HCT116 (cell line): ENCODE measurements at regions not wholly inside any gene's neighbourhood (a gene's known extent, or its start where the extent isn't known, plus 50 kb on each side); places are given as distances from the start of the nearest gene placed in this dataset.

ENCODE experiments used
- CTCF ChIP-seq, 3 experiments: fragments of 200-600 bp in 1 of 3; sonication (generic) in 1 of 3; IDR thresholded peaks in 2 of 3; conservative IDR thresholded peaks in 1 of 3; 2 replicates each; pipeline ENCODE4 v1.5.1; 2012 to 2017; ENCODE audit warnings: low read depth in 2 of 3, low read length in 2 of 3, antibody characterized with exemption in 1 of 3, borderline replicate concordance in 1 of 3, control low read depth in 1 of 3, mild to moderate bottlenecking in 1 of 3, mixed read lengths in 1 of 3, mixed run types in 1 of 3, moderate library complexity in 1 of 3; ENCODE audit not compliant: insufficient read depth in 1 of 3
- EZH2 ChIP-seq: fragments of 200-600 bp; sonication (generic); IDR thresholded peaks from 2 replicates; pipeline ENCODE4 v1.6.1; 2017; ENCODE audit warnings: antibody characterized with exemption, mixed run types
- EZH2phosphoT487 ChIP-seq: fragments of 200-600 bp; IDR thresholded peaks from 2 replicates; pipeline ENCODE4 v1.6.1; 2018; ENCODE audit warnings: antibody characterized with exemption, borderline replicate concordance
- POLR2A ChIP-seq: IDR thresholded peaks from 2 replicates; pipeline ENCODE4 v1.7.0; 2011; ENCODE audit warnings: borderline replicate concordance; ENCODE audit not compliant: insufficient read depth, insufficient read length; ENCODE audit errors: extremely low read depth
- POLR2AphosphoS5 ChIP-seq: IDR thresholded peaks from 2 replicates; pipeline ENCODE4 v1.6.1; 2011; ENCODE audit warnings: mild to moderate bottlenecking, low read depth, low read length, moderate library complexity
- RAD21 ChIP-seq: IDR thresholded peaks from 2 replicates; pipeline ENCODE4 v1.6.1; 2012; ENCODE audit warnings: low read depth, mild to moderate bottlenecking
- TCF7L2 ChIP-seq: IDR thresholded peaks from 2 replicates; pipeline ENCODE4 v1.7.0; 2011; ENCODE audit warnings: borderline replicate concordance, inconsistent platforms; ENCODE audit not compliant: insufficient read depth, insufficient read length; ENCODE audit errors: extremely low read depth
- ZNF274 ChIP-seq: fragments of 200-500 bp; sonication (Bioruptor generic); IDR thresholded peaks from 2 replicates; pipeline ENCODE4 v1.6.1; 2014; ENCODE audit warnings: mild to moderate bottlenecking, low read depth, low read length, inconsistent platforms

GRCh38 chr4:3613967-3614730 lies 81.9 kb upstream of the LRPAP1 start:
- TF ChIP-seq EZH2phosphoT487 = no peak
- no peak for TF ChIP-seq EZH2
- TF ChIP-seq CTCF (IDR thresholded peaks at IDR 0.05 in 2 of 3, conservative IDR thresholded peaks at IDR 0.05 in 1 of 3; ENCODE audit: borderline replicate concordance in 1 of 3, insufficient read depth in 1 of 3, low read depth in 2 of 3, low read length in 2 of 3) = no peak
- TF ChIP-seq TCF7L2 = no peak
- no peak for TF ChIP-seq RAD21
- no peak for TF ChIP-seq POLR2A
- TF ChIP-seq ZNF274 = no peak
- no peak for TF ChIP-seq POLR2AphosphoS5
